Activated CD8-positive, alpha-beta memory T cell treated with anti-CD3 and anti-CD28 coated beads, Interleukin-2, amount 10 ng/mL, durations not matched to agents 7 days and 5 days (primary cell): ENCODE measurements at regions not wholly inside any gene's neighbourhood (a gene's known extent, or its start where the extent isn't known, plus 50 kb on each side); places are given as distances from the start of the nearest gene placed in this dataset.

Source experiments
- ATAC-seq: fragments of 150-1000 bp; cut with Tn5 transposase; one replicate; pipeline ENCODE4 v1.10.0; 2021; ENCODE audit warnings: moderate library complexity
- CTCF ChIA-PET: fragments of 350-600 bp; sonication (Branson Sonifier 250); formaldehyde crosslinking; loops from one replicate; lab custom pipeline; 2021; ENCODE audit warnings: antibody characterized with exemption; lab: Charles Lee
- DNase-seq: peaks from one replicate; pipeline ENCODE4 v3.0.0-alpha.2; 2020
- H3K27ac Mint-ChIP-seq: one replicate; pipeline ENCODE4 v1.8.0; 2021; ENCODE audit warnings: mild to moderate bottlenecking, mixed read lengths
- H3K27me3 Mint-ChIP-seq: one replicate; pipeline ENCODE4 v1.8.0; 2021; ENCODE audit warnings: mixed read lengths
- H3K36me3 Mint-ChIP-seq: one replicate; pipeline ENCODE4 v1.8.0; 2021; ENCODE audit warnings: mild to moderate bottlenecking, mixed read lengths
- H3K4me1 Mint-ChIP-seq: one replicate; pipeline ENCODE4 v1.8.0; 2021; ENCODE audit warnings: mixed read lengths
- H3K4me3 Mint-ChIP-seq: one replicate; pipeline ENCODE4 v1.8.0; 2021; ENCODE audit warnings: mild to moderate bottlenecking, moderate library complexity, mixed read lengths
- H3K9me3 Mint-ChIP-seq: one replicate; pipeline ENCODE4 v1.8.0; 2022; ENCODE audit warnings: low read depth, mixed read lengths

GRCh38 chr4:182111586-182111985 is 131.6 kb upstream of the TENM3 start:
- CTCF ChIA-PET: no interaction called here
- no peaks in the 10 kb centered on the region for H3K27me3 Mint-ChIP-seq
- no peaks in the 10 kb centered on the region for H3K9me3 Mint-ChIP-seq
- no peak overlapping the region for H3K4me3 Mint-ChIP-seq
- no peaks in the 10 kb centered on the region for H3K36me3 Mint-ChIP-seq
- no peaks in the 10 kb centered on the region for H3K4me1 Mint-ChIP-seq
- DNase-seq: no peak
- H3K27ac Mint-ChIP-seq: no peak overlapping the region
- no peak for ATAC-seq

GRCh38 chr4:182113779-182114178 is 129.4 kb upstream of the TENM3 start:
- H3K27me3 Mint-ChIP-seq: no peaks in the 10 kb centered on the region
- CTCF ChIA-PET: no interaction called here
- no peaks in the 10 kb centered on the region for H3K9me3 Mint-ChIP-seq
- H3K4me3 Mint-ChIP-seq: no peak overlapping the region
- no peak overlapping the region for H3K27ac Mint-ChIP-seq
- no peaks in the 10 kb centered on the region for H3K4me1 Mint-ChIP-seq
- ATAC-seq (no peak), DNase-seq (no peak)
- H3K36me3 Mint-ChIP-seq: no peaks in the 10 kb centered on the region

- Mint-ChIP-seq H3K36me3 (no peaks in the 10 kb centered on the region), H3K4me3 (no peak overlapping the region), H3K27me3 (no peaks in the 10 kb centered on the region), H3K27ac (no peak overlapping the region), H3K9me3 (peaks cover 8% of the 10 kb centered on the region), H3K4me1 (no peaks in the 10 kb centered on the region)
- CTCF ChIA-PET: no interaction called here
- no peak for ATAC-seq
- no peak for DNase-seq
Measured at GRCh38 chr4:182124359-182124758, 118.8 kb upstream of the TENM3 start.

- H3K36me3 Mint-ChIP-seq: no peaks in the 10 kb centered on the region
- H3K4me3 Mint-ChIP-seq: no peak overlapping the region
- DNase-seq (no peak), ATAC-seq (no peak)
- H3K27ac Mint-ChIP-seq: no peak overlapping the region
- CTCF ChIA-PET: no interaction called here
- peaks cover 8% of the 10 kb centered on the region for H3K9me3 Mint-ChIP-seq
- H3K27me3 Mint-ChIP-seq: no peaks in the 10 kb centered on the region
- no peaks in the 10 kb centered on the region for H3K4me1 Mint-ChIP-seq
Measured at GRCh38 chr4:182126096-182126495, 117.1 kb upstream of the TENM3 start.

- no peak for DNase-seq
- no peak for ATAC-seq
- Mint-ChIP-seq H3K4me3 (no peak overlapping the region), H3K27me3 (no peaks in the 10 kb centered on the region), H3K27ac (no peak overlapping the region), H3K9me3 (peaks cover 8% of the 10 kb centered on the region), H3K4me1 (no peaks in the 10 kb centered on the region), H3K36me3 (no peaks in the 10 kb centered on the region)
- CTCF ChIA-PET: no interaction called here
Measured at GRCh38 chr4:182126603-182127002, 116.6 kb upstream of the TENM3 start.

GRCh38 chr4:182133033-182133432 is 110.2 kb upstream of the TENM3 start:
- H3K9me3 Mint-ChIP-seq: no peaks in the 10 kb centered on the region
- H3K4me3 Mint-ChIP-seq: no peak overlapping the region

GRCh38 chr4:182134261-182134660 is 108.9 kb upstream of the TENM3 start:
- no peak overlapping the region for H3K4me3 Mint-ChIP-seq
- DNase-seq (no peak), ATAC-seq (no peak)
- no peak overlapping the region for H3K27ac Mint-ChIP-seq
- H3K36me3 Mint-ChIP-seq: no peaks in the 10 kb centered on the region
- CTCF ChIA-PET: no interaction called here
- peaks cover 23% of the 10 kb centered on the region for H3K27me3 Mint-ChIP-seq
- H3K4me1 Mint-ChIP-seq: no peaks in the 10 kb centered on the region
- H3K9me3 Mint-ChIP-seq: no peaks in the 10 kb centered on the region

More at GRCh38 chr4:182133033-182133432, 110.2 kb upstream of the TENM3 start:
- ATAC-seq (no peak), DNase-seq (no peak)
- CTCF ChIA-PET: no interaction called here
- Mint-ChIP-seq H3K4me1 (no peaks in the 10 kb centered on the region), H3K36me3 (no peaks in the 10 kb centered on the region), H3K27ac (no peak overlapping the region), H3K27me3 (peaks cover 15% of the 10 kb centered on the region)

- no peak overlapping the region for H3K27ac Mint-ChIP-seq
- DNase-seq: no peak
- peaks cover 43% of the 10 kb centered on the region for H3K27me3 Mint-ChIP-seq
- CTCF ChIA-PET: no interaction called here
- no peak for ATAC-seq
- H3K9me3 Mint-ChIP-seq: no peaks in the 10 kb centered on the region
- no peaks in the 10 kb centered on the region for H3K36me3 Mint-ChIP-seq
- no peaks in the 10 kb centered on the region for H3K4me1 Mint-ChIP-seq
- no peak overlapping the region for H3K4me3 Mint-ChIP-seq
Measured at GRCh38 chr4:182136201-182136600, 107.0 kb upstream of the TENM3 start.

- DNase-seq (no peak), ATAC-seq (no peak)
- H3K27me3 Mint-ChIP-seq: peaks cover 54% of the 10 kb centered on the region
- H3K4me3 Mint-ChIP-seq: no peak overlapping the region
- H3K9me3 Mint-ChIP-seq: no peaks in the 10 kb centered on the region
- CTCF ChIA-PET: no interaction called here
- H3K27ac Mint-ChIP-seq: no peak overlapping the region
- peaks cover under 1% of the 10 kb centered on the region for H3K4me1 Mint-ChIP-seq
- H3K36me3 Mint-ChIP-seq: no peaks in the 10 kb centered on the region
Measured at GRCh38 chr4:182137343-182137742, 105.9 kb upstream of the TENM3 start.

GRCh38 chr4:182139491-182139890 is 103.7 kb upstream of the TENM3 start:
- Mint-ChIP-seq H3K4me1 (peaks cover 12% of the 10 kb centered on the region), H3K4me3 (peak overlapping the region; percentile 70), H3K36me3 (peaks cover 2% of the 10 kb centered on the region), H3K27me3 (peaks cover 73% of the 10 kb centered on the region), H3K27ac (no peak overlapping the region), H3K9me3 (no peaks in the 10 kb centered on the region)
- ATAC-seq (no peak), DNase-seq (no peak)
- CTCF ChIA-PET: no interaction called here

- H3K4me3 Mint-ChIP-seq: no peak overlapping the region
- peaks cover 79% of the 10 kb centered on the region for H3K27me3 Mint-ChIP-seq
- ATAC-seq (no peak), DNase-seq (no peak)
- CTCF ChIA-PET: no interaction called here
- no peak overlapping the region for H3K27ac Mint-ChIP-seq
- H3K36me3 Mint-ChIP-seq: peaks cover 4% of the 10 kb centered on the region
- H3K9me3 Mint-ChIP-seq: no peaks in the 10 kb centered on the region
- H3K4me1 Mint-ChIP-seq: peaks cover 17% of the 10 kb centered on the region
Measured at GRCh38 chr4:182140547-182140946, 102.7 kb upstream of the TENM3 start.

- H3K9me3 Mint-ChIP-seq: no peaks in the 10 kb centered on the region
- CTCF ChIA-PET: no interaction called here
- ATAC-seq: no peak
- H3K4me1 Mint-ChIP-seq: peaks cover 17% of the 10 kb centered on the region
- no peak overlapping the region for H3K27ac Mint-ChIP-seq
- H3K36me3 Mint-ChIP-seq: peaks cover 4% of the 10 kb centered on the region
- peaks cover 83% of the 10 kb centered on the region for H3K27me3 Mint-ChIP-seq
- no peak overlapping the region for H3K4me3 Mint-ChIP-seq
- no peak for DNase-seq
Measured at GRCh38 chr4:182141061-182141460, 102.1 kb upstream of the TENM3 start.

GRCh38 chr4:182142176-182143085 is 100.8 kb upstream of the TENM3 start:
- peaks cover 4% of the 10 kb centered on the region for H3K36me3 Mint-ChIP-seq
- H3K27me3 Mint-ChIP-seq: peaks cover 79% of the 10 kb centered on the region
- DNase-seq (no peak), ATAC-seq (no peak)
- H3K4me3 Mint-ChIP-seq: no peak overlapping the region
- peak overlapping the region; percentile 36 for H3K27ac Mint-ChIP-seq
- H3K9me3 Mint-ChIP-seq: no peaks in the 10 kb centered on the region
- H3K4me1 Mint-ChIP-seq: peaks cover 17% of the 10 kb centered on the region
- CTCF ChIA-PET: no interaction called here

- H3K36me3 Mint-ChIP-seq: peaks cover 4% of the 10 kb centered on the region
- peaks cover 17% of the 10 kb centered on the region for H3K4me1 Mint-ChIP-seq
Measured at GRCh38 chr4:182143086-182143821, 99.9 kb upstream of the TENM3 start.

More at GRCh38 chr4:182143086-182143821, 99.9 kb upstream of the TENM3 start:
- no peaks in the 10 kb centered on the region for H3K9me3 Mint-ChIP-seq
- no peak for DNase-seq
- peaks cover 76% of the 10 kb centered on the region for H3K27me3 Mint-ChIP-seq
- peak overlapping the region; percentile 19 for H3K27ac Mint-ChIP-seq
- H3K4me3 Mint-ChIP-seq: peak overlapping the region; percentile 44
- CTCF ChIA-PET: no interaction called here
- no peak for ATAC-seq
